ENCODE measurements at regions not wholly inside any gene's neighbourhood (a gene's known extent, or its start where the extent isn't known, plus 50 kb on each side); places are given as distances from the start of the nearest gene placed in this dataset.

- Histone ChIP-seq H3K4me3 (replicated peaks in 1 of 3; ENCODE audit: insufficient read depth in 1 of 3, low read depth in 2 of 3, low read length in 3 of 3) (no peak overlapping the region), H3K27ac (ENCODE audit: extremely low read length, insufficient read depth, low read length) (no peak overlapping the region), H3K36me3 (replicated peaks in 1 of 2; ENCODE audit: control insufficient read depth in 1 of 2, insufficient read depth in 2 of 2, low read length in 2 of 2) (no peaks in the 10 kb centered on the region), H3K9ac (ENCODE audit: insufficient read depth, low read depth, low read length) (no peak overlapping the region), H4K20me1 (ENCODE audit: insufficient read depth, low read length) (no peaks in the 10 kb centered on the region), H3K4me2 (ENCODE audit: low read depth, low read length) (no peak overlapping the region), H3K27me3 (ENCODE audit: control insufficient read depth in 1 of 2, insufficient read depth in 2 of 2, low read length in 2 of 2) (no peaks in the 10 kb centered on the region), H3K4me1 (ENCODE audit: insufficient read depth, low read length) (no peaks in the 10 kb centered on the region), H2AFZ (ENCODE audit: low read length) (no peak overlapping the region), H3K9me3 (ENCODE audit: low read length) (no peaks in the 10 kb centered on the region), H3K79me2 (ENCODE audit: insufficient read depth, low read length) (no peaks in the 10 kb centered on the region)
- no TSS peak for BruUV-seq (replicated peaks)
- intact Hi-C loops (cut with micrococcal nuclease; ENCODE audit: unreplicated experiment): no loop called here
- ChIA-PET CTCF (ENCODE audit: low intra/inter-chr PET ratio, low total read pairs) (no interaction called here), POLR2A (no interaction called here)
- ATAC-seq: no peak
- no peak for FAIRE-seq
- DNase-seq (ENCODE audit: low spot score): no peak
- WGBS (ENCODE audit: low lambda C conversion rate): 8% methylated on average over 7 of the region's 8 CpGs
- in situ Hi-C loops (cut with HindIII; ENCODE audit: extremely low pct_ligation_motif_present, low pct_unique_long_range_greater_than_20kb): no loop called here
- TF ChIP-seq SSRP1 (CRISPR knock-in tag; IDR thresholded peaks at IDR 0.05) (no peak), MTERF4 (CRISPR knock-in tag; IDR thresholded peaks at IDR 0.05) (no peak), HNF4G (IDR thresholded peaks at IDR 0.05; ENCODE audit: borderline replicate concordance, low read depth, low read length) (no peak), HNF4G (CRISPR knock-in tag; IDR thresholded peaks at IDR 0.05; ENCODE audit: borderline replicate concordance, low read depth) (no peak), ZNF670 (CRISPR knock-in tag; IDR thresholded peaks at IDR 0.05; ENCODE audit: borderline replicate concordance) (no peak), GPN1 (CRISPR knock-in tag; IDR thresholded peaks at IDR 0.05; ENCODE audit: borderline replicate concordance) (no peak), NFE2L1 (CRISPR knock-in tag; IDR thresholded peaks at IDR 0.05; ENCODE audit: borderline replicate concordance) (no peak), ZNF879 (CRISPR knock-in tag; IDR thresholded peaks at IDR 0.05) (no peak), POLR2A (IDR thresholded peaks at IDR 0.05; ENCODE audit: insufficient read depth in 1 of 2, low read depth in 2 of 2, low read length in 2 of 2) (no peak), ZNF326 (CRISPR knock-in tag; IDR thresholded peaks at IDR 0.05; ENCODE audit: borderline replicate concordance) (no peak), ZNF274 (CRISPR knock-in tag; IDR thresholded peaks at IDR 0.05) (no peak), ATF1 (CRISPR knock-in tag; IDR thresholded peaks at IDR 0.05) (no peak), ZNF614 (CRISPR knock-in tag; IDR thresholded peaks at IDR 0.05; ENCODE audit: borderline replicate concordance) (no peak), SMAD3 (CRISPR knock-in tag; IDR thresholded peaks at IDR 0.05) (no peak), ZNF512B (CRISPR knock-in tag; IDR thresholded peaks at IDR 0.05; ENCODE audit: borderline replicate concordance) (no peak), DNMT3B (CRISPR knock-in tag; conservative IDR thresholded peaks at IDR 0.05) (no peak), KAT7 (CRISPR knock-in tag; IDR thresholded peaks at IDR 0.05; ENCODE audit: borderline replicate concordance) (no peak), CREB1 (IDR thresholded peaks at IDR 0.05) (no peak), CREB1 (CRISPR knock-in tag; IDR thresholded peaks at IDR 0.05) (no peak)
Measured at GRCh38 chr12:66896797-66897196, 217.9 kb upstream of the GRIP1 start.

All from HepG2 (cell line).